Peyer's patch (tissue), 4 donors: ENCODE measurements at regions not wholly inside any gene's neighbourhood (a gene's known extent, or its start where the extent isn't known, plus 50 kb on each side); places are given as distances from the start of the nearest gene placed in this dataset.

ENCODE experiments used
- DNase-seq, 3 donors: peaks; one replicate each; pipeline ENCODE4 v3.0.0-alpha.2; 2017 to 2019
- H3K27ac ChIP-seq, 4 donors: fragments of 200-600 bp; sonication (generic); one replicate each; pipeline ENCODE4 v1.5.1; 2016 to 2019
- H3K27me3 ChIP-seq, 2 donors: fragments of 200-600 bp; sonication (generic); one replicate each; pipeline ENCODE4 v1.5.1; 2019
- H3K36me3 ChIP-seq, 3 donors: fragments of 200-600 bp; sonication (generic); one replicate each; pipeline ENCODE4 v1.5.1; 2016 to 2019
- H3K4me1 ChIP-seq, 4 donors: fragments of 200-600 bp; sonication (generic); one replicate each; pipeline ENCODE4 v1.5.1; 2016 to 2019
- H3K4me3 ChIP-seq, 4 donors: fragments of 200-600 bp; sonication (generic); 1 replicate in 3 of 4; 2 replicates in 1 of 4; pipeline ENCODE4 v1.5.1; 2016 to 2019; ENCODE audit warnings: mild to moderate bottlenecking in 1 of 4
- H3K9me3 ChIP-seq, 4 donors: fragments of 200-600 bp; sonication (generic); one replicate each; pipeline ENCODE4 v1.5.1; 2016 to 2019; ENCODE audit warnings: mild to moderate bottlenecking in 1 of 4
- POLR2A ChIP-seq, 2 donors: fragments of 450-650 bp; IDR thresholded peaks; one replicate each; pipeline ENCODE4 v1.5.1; 2017; ENCODE audit warnings: antibody characterized with exemption in 2 of 2, mild to moderate bottlenecking in 2 of 2, moderate library complexity in 2 of 2
- TF ChIP-seq, protein P1 (sequence below), 6 experiments: fragments of 450-650 bp in 4 of 6; fragments of 200-600 bp in 2 of 6; sonication (generic) in 1 of 6; IDR thresholded peaks; one replicate each; pipeline ENCODE4 v1.5.1; 2017 to 2019; ENCODE audit warnings: antibody characterized with exemption in 6 of 6, mild to moderate bottlenecking in 3 of 6, moderate library complexity in 1 of 6

DNA sequence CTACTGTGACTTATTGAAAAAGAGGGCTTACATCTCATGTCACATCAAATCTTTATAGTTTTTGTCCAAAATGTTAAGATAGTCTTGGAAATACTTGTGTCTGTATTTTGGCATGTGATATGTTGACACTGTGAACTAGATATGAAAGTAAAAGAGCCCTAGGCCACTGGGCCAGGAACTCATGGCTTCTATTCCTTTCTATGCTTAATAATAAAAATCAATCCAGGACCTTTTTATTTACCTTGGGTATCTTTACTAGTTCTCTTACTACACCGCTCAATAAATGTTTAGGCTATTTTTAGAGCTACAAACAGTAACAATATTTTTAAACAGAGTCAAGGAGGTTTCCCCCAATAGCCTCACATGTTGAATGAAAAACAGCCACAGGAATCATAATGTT lies 348.6 kb upstream of the SLC24A2 start:
- H3K36me3 ChIP-seq: no peaks in the 10 kb centered on the region
- no peaks in the 10 kb centered on the region for H3K4me1 ChIP-seq
- H3K9me3 ChIP-seq: no peaks in the 10 kb centered on the region
- no peak overlapping the region for H3K27ac ChIP-seq
- no peak overlapping the region for H3K4me3 ChIP-seq
- DNase-seq: no peak
- no peaks in the 10 kb centered on the region for H3K27me3 ChIP-seq
- no peak for TF ChIP-seq POLR2A (IDR thresholded peaks at IDR 0.05)
- TF ChIP-seq, protein P1, sequence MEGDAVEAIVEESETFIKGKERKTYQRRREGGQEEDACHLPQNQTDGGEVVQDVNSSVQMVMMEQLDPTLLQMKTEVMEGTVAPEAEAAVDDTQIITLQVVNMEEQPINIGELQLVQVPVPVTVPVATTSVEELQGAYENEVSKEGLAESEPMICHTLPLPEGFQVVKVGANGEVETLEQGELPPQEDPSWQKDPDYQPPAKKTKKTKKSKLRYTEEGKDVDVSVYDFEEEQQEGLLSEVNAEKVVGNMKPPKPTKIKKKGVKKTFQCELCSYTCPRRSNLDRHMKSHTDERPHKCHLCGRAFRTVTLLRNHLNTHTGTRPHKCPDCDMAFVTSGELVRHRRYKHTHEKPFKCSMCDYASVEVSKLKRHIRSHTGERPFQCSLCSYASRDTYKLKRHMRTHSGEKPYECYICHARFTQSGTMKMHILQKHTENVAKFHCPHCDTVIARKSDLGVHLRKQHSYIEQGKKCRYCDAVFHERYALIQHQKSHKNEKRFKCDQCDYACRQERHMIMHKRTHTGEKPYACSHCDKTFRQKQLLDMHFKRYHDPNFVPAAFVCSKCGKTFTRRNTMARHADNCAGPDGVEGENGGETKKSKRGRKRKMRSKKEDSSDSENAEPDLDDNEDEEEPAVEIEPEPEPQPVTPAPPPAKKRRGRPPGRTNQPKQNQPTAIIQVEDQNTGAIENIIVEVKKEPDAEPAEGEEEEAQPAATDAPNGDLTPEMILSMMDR (IDR thresholded peaks at IDR 0.05): no peak

DNA sequence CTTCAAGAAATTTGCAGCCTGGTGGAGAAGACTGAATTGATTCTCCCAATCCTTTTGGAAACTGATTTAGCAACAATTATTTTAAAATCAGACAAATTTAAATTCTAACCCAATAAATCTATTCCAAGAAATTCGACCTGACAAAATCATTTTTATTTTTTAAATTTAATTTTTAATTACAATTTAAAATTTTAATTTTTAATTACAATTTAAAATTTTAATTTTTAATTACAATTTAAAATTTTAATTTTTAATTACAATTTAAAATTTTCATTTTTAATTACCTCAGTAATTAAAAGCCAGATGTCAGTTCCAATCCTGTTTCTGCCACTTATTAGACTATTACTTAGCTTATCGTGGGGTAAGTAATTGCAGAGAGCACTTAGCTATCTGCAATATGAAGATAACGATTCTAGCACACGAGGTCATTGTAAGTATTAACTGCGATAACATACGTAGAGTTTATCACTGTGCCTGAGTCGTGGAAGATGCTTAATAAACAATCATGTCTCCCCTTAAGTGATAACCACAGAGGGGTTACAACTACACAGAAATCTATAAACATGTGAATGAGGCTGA lies 346.4 kb upstream of the SLC24A2 start:
- no peak overlapping the region for H3K4me3 ChIP-seq
- no peak for DNase-seq
- TF ChIP-seq, protein P1 (IDR thresholded peaks at IDR 0.05): no peak
- no peak for TF ChIP-seq POLR2A (IDR thresholded peaks at IDR 0.05)
- no peak overlapping the region for H3K27ac ChIP-seq
- H3K36me3 ChIP-seq: no peaks in the 10 kb centered on the region
- H3K9me3 ChIP-seq: no peaks in the 10 kb centered on the region
- no peaks in the 10 kb centered on the region for H3K27me3 ChIP-seq
- H3K4me1 ChIP-seq: no peaks in the 10 kb centered on the region

- no peaks in the 10 kb centered on the region for H3K27me3 ChIP-seq
- no peak overlapping the region for H3K27ac ChIP-seq
- H3K9me3 ChIP-seq: no peaks in the 10 kb centered on the region
- DNase-seq: no peak
- H3K4me3 ChIP-seq: no peak overlapping the region
- H3K4me1 ChIP-seq: no peaks in the 10 kb centered on the region
- no peaks in the 10 kb centered on the region for H3K36me3 ChIP-seq
- no peak for TF ChIP-seq POLR2A (IDR thresholded peaks at IDR 0.05)
- TF ChIP-seq, protein P1 (IDR thresholded peaks at IDR 0.05): no peak
These were observed 336.9 kb upstream of the SLC24A2 start for GRCh38 chr9:20125727-20126126.

DNA sequence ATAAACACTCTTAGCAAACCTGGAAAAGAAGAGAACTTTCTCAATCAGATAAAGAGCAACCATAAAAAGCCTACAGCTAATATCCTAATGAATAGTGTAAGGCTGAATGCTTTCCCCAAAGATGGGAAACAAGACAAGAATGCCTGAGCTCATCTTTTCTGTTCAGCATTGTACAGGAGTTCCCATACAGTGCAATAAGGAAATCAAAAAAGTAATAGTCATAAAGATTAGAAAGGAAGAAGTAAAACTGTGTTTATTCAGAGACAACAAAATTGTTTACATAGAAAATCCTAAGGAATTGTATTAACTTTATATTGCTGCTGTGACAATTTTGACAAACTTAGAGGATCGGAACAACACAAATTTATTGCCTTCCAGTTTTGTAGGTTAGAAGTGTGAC lies 330.7 kb upstream of the SLC24A2 start:
- DNase-seq: no peak
- Histone ChIP-seq H3K27ac (no peak overlapping the region), H3K36me3 (no peaks in the 10 kb centered on the region), H3K4me1 (no peaks in the 10 kb centered on the region), H3K9me3 (peaks cover 0 to 5% (median 0%) of the 10 kb centered on the region in 4 donors), H3K27me3 (no peaks in the 10 kb centered on the region), H3K4me3 (no peak overlapping the region)
- no peak for TF ChIP-seq POLR2A (IDR thresholded peaks at IDR 0.05)
- TF ChIP-seq, protein P1 (IDR thresholded peaks at IDR 0.05): no peak

DNA sequence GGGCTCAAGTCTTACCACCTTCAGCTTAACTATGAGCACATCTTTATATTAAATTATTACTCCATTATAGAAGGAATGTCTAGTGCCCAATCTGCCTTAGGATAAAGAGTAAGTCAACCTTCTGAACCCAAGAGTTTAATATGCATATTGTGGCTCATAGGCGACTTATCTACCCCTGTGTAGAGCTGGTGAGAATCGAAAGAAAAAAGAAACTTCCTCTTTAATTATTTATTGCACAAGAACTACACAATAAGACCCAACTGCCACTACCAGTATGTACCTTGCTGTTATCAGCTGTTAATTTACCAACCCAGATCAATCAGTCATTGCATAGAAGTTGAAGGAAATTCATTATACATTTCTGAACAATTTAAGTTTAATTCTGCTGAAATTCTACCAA lies 329.1 kb upstream of the SLC24A2 start:
- no peaks in the 10 kb centered on the region for H3K27me3 ChIP-seq
- H3K4me3 ChIP-seq: no peak overlapping the region
- H3K9me3 ChIP-seq: peaks cover 0 to 5% (median 0%) of the 10 kb centered on the region in 4 donors
- H3K27ac ChIP-seq: no peak overlapping the region
- H3K4me1 ChIP-seq: no peaks in the 10 kb centered on the region
- no peak for TF ChIP-seq POLR2A (IDR thresholded peaks at IDR 0.05)
- TF ChIP-seq, protein P1 (IDR thresholded peaks at IDR 0.05): no peak
- H3K36me3 ChIP-seq: no peaks in the 10 kb centered on the region
- no peak for DNase-seq

DNA sequence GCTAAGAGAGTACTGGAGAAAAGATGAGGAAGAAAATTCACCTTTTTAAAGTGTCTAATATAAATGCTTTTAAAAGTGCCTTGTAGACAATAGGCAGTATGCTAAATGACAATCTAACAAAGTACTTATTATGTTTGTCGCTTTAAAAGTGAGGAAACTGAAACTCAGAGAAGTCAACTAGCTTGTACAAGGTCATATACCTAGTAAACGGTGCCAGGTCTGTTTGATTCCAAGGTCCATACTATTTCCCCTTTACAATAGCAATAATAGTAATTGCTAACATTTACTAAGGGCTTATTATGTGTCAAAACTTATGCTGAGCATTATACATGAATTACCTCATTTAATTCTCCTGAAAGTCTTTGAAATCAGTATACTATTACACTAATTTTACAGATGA lies 328.6 kb upstream of the SLC24A2 start:
- no peak overlapping the region for H3K4me3 ChIP-seq
- H3K27me3 ChIP-seq: no peaks in the 10 kb centered on the region
- TF ChIP-seq POLR2A (IDR thresholded peaks at IDR 0.05): no peak
- TF ChIP-seq, protein P1 (IDR thresholded peaks at IDR 0.05): no peak
- peaks cover 0 to 5% (median 0%) of the 10 kb centered on the region in 4 donors for H3K9me3 ChIP-seq
- DNase-seq: no peak
- no peaks in the 10 kb centered on the region for H3K36me3 ChIP-seq
- H3K27ac ChIP-seq: no peak overlapping the region
- no peaks in the 10 kb centered on the region for H3K4me1 ChIP-seq
